Cardiac muscle cell (in vitro differentiated cells and primary cell): ENCODE measurements at regions not wholly inside any gene's neighbourhood (a gene's known extent, or its start where the extent isn't known, plus 50 kb on each side); places are given as distances from the start of the nearest gene placed in this dataset.
"Not testable (repeated sequence)": the region's sequence is repeated elsewhere in the genome, so short reads cannot be mapped to it uniquely, and the experiment has no call there.

Experiments used
- DNase-seq, 2 donors: peaks; one replicate each; pipeline versions ENCODE4 v3.0.0 to v3.0.0-alpha.2; 2010 to 2017; ENCODE audit warnings: low read depth in 1 of 2, low spot score in 1 of 2
- H3K27ac ChIP-seq: fragments of 200-600 bp; sonication (generic); 2 replicates; pipeline ENCODE4 v1.5.1; 2016
- H3K27me3 ChIP-seq: fragments of 200-600 bp; sonication (generic); 2 replicates; pipeline ENCODE4 v1.6.0; 2016; ENCODE audit warnings: control low read depth
- H3K36me3 ChIP-seq: fragments of 200-600 bp; sonication (generic); 2 replicates; pipeline ENCODE4 v1.5.1; 2016; ENCODE audit warnings: control low read depth
- H3K4me1 ChIP-seq: fragments of 200-600 bp; sonication (generic); 2 replicates; pipeline ENCODE4 v1.8.1; 2017; ENCODE audit warnings: low read depth, mild to moderate bottlenecking, mixed run types
- H3K4me3 ChIP-seq: fragments of 200-600 bp; sonication (generic); 2 replicates; pipeline ENCODE4 v1.5.1; 2016; ENCODE audit warnings: mild to moderate bottlenecking
- H3K9me3 ChIP-seq: fragments of 200-600 bp; sonication (generic); 2 replicates; pipeline ENCODE4 v1.5.1; 2017; ENCODE audit warnings: low read depth, mild to moderate bottlenecking, control low read depth
- TF ChIP-seq, protein P1 (sequence below): IDR thresholded peaks from 2 replicates; pipeline ENCODE4 v1.5.1; 2012; ENCODE audit warnings: low read depth, mild to moderate bottlenecking, low read length

- DNase-seq: no peak
- no peaks in the 10 kb centered on the region for H3K27me3 ChIP-seq
- H3K27ac ChIP-seq: no peak overlapping the region
- no peaks in the 10 kb centered on the region for H3K9me3 ChIP-seq
- no peaks in the 10 kb centered on the region for H3K4me1 ChIP-seq
- TF ChIP-seq, protein P1, sequence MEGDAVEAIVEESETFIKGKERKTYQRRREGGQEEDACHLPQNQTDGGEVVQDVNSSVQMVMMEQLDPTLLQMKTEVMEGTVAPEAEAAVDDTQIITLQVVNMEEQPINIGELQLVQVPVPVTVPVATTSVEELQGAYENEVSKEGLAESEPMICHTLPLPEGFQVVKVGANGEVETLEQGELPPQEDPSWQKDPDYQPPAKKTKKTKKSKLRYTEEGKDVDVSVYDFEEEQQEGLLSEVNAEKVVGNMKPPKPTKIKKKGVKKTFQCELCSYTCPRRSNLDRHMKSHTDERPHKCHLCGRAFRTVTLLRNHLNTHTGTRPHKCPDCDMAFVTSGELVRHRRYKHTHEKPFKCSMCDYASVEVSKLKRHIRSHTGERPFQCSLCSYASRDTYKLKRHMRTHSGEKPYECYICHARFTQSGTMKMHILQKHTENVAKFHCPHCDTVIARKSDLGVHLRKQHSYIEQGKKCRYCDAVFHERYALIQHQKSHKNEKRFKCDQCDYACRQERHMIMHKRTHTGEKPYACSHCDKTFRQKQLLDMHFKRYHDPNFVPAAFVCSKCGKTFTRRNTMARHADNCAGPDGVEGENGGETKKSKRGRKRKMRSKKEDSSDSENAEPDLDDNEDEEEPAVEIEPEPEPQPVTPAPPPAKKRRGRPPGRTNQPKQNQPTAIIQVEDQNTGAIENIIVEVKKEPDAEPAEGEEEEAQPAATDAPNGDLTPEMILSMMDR: no peak
- no peak overlapping the region for H3K4me3 ChIP-seq
- no peaks in the 10 kb centered on the region for H3K36me3 ChIP-seq
Observed at GRCh38 chr10:64765498-64765897, 1244.3 kb downstream of the REEP3 start.

DNA sequence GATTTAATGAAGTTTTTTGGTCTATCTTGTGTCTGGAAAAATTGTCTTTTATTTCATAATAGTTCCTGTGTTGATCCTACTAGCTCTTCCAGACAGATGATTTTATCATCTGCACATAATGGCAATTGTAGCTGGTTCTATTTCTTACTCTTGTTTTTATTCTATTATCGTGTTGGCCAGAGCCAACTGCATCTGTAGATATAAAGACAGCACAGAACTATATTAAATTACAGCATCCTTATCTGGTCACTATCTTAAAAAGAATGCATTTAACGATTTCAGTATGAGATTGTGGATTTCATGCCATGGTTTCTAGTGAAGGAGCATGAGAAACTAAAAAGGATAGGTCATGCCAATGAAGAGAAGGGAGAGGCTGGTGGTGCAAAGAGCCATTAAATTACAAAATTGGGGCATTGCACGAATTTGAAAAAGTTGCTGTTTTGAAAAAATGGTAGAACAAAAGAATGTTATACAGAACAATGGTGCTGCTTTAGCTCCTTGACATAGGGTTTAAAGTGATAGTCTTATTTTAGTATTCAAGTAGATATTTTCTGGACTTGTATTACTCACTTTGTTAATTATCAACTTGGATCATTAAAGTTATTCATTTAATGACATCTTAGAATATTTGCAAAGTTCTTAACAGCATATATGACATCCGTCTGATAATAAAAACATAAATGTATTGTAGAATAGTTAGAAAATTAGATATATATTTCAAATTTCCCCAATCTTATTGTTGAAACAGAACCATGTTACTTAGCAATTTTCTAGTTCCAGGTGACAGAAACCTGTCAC is 1250.3 kb downstream of the REEP3 start:
- DNase-seq: no peak
- Histone ChIP-seq H3K36me3 (no peaks in the 10 kb centered on the region), H3K4me1 (no peaks in the 10 kb centered on the region), H3K27me3 (no peaks in the 10 kb centered on the region), H3K27ac (no peak overlapping the region), H3K9me3 (no peaks in the 10 kb centered on the region), H3K4me3 (no peak overlapping the region)
- TF ChIP-seq, protein P1: no peak

GRCh38 chr10:64773357-64773756 is 1252.2 kb downstream of the REEP3 start:
- H3K4me3 ChIP-seq: no peak overlapping the region
- H3K36me3 ChIP-seq: no peaks in the 10 kb centered on the region
- no peak overlapping the region for H3K27ac ChIP-seq
- H3K27me3 ChIP-seq: no peaks in the 10 kb centered on the region
- H3K9me3 ChIP-seq: no peaks in the 10 kb centered on the region
- DNase-seq: no peak
- TF ChIP-seq, protein P1: no peak
- H3K4me1 ChIP-seq: no peaks in the 10 kb centered on the region

GRCh38 chr10:64784451-64784850 is 1263.2 kb downstream of the REEP3 start:
- H3K36me3 ChIP-seq, H3K9me3 ChIP-seq, H3K4me3 ChIP-seq, H3K27me3 ChIP-seq, DNase-seq, H3K4me1 ChIP-seq, H3K27ac ChIP-seq: not testable (repeated sequence)

DNA sequence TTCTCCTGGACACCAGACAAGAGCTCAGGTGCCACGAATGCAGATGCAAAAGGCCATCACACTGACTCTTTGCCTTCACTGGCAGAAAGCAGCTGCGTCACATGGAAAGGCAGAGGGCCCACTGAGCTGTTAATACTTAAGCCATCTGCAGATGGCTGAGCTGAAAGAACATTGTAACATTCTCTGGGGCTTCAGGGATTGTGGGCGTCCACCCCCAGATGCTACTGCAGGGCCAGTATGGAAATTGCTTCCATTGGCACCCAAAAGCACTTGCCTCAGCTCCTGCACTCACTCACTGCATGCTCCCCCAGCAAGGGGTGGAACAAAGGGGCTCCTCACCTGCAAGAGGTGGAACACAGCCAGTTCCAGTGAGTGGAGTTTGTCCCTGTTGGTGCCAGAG is 1264.6 kb downstream of the REEP3 start:
- DNase-seq: no peak
- Histone ChIP-seq H3K9me3 (no peaks in the 10 kb centered on the region), H3K27me3 (no peaks in the 10 kb centered on the region), H3K4me1 (no peaks in the 10 kb centered on the region), H3K27ac (no peak overlapping the region), H3K4me3 (no peak overlapping the region), H3K36me3 (no peaks in the 10 kb centered on the region)
- TF ChIP-seq, protein P1: no peak

- TF ChIP-seq, protein P1: no peak
- Histone ChIP-seq H3K27me3 (no peaks in the 10 kb centered on the region), H3K4me1 (no peaks in the 10 kb centered on the region), H3K36me3 (no peaks in the 10 kb centered on the region), H3K9me3 (no peaks in the 10 kb centered on the region), H3K27ac (no peak overlapping the region), H3K4me3 (no peak overlapping the region)
- DNase-seq: no peak
Observed at GRCh38 chr10:64786989-64787388, 1265.8 kb downstream of the REEP3 start.
